GM23338 (cell line): ENCODE measurements at regions not wholly inside any gene's neighbourhood (a gene's known extent, or its start where the extent isn't known, plus 50 kb on each side); places are given as distances from the start of the nearest gene placed in this dataset.

Source experiments
- ATAC-seq: fragments of 200-7000 bp; cut with Tn5 transposase; 3 replicates; pipeline ENCODE4 v1.9.1; 2020
- DNase-seq: peaks from one replicate; pipeline ENCODE4 v3.0.0-alpha.2; 2015; ENCODE audit warnings: low spot score
- H2AFZ ChIP-seq: fragments of 200-600 bp; sonication (generic); 2 replicates; pipeline ENCODE4 v1.8.0; 2016; ENCODE audit warnings: antibody characterized with exemption, mild to moderate bottlenecking, moderate library complexity
- H3F3A ChIP-seq: fragments of 200-600 bp; sonication (generic); replicated peaks from 2 replicates; pipeline ENCODE4 v1.8.0; 2017; ENCODE audit warnings: antibody characterized with exemption, mixed run types, low read depth
- H3K27ac ChIP-seq: fragments of 200-600 bp; sonication (generic); 2 replicates; pipeline ENCODE4 v1.6.1; 2016; ENCODE audit warnings: low read depth
- H3K27me3 ChIP-seq: fragments of 200-600 bp; sonication (generic); 2 replicates; pipeline ENCODE4 v1.8.0; 2016; ENCODE audit warnings: mild to moderate bottlenecking, mixed run types, moderate library complexity; ENCODE audit not compliant: insufficient read depth
- H3K36me3 ChIP-seq: fragments of 200-600 bp; sonication (generic); 2 replicates; pipeline ENCODE4 v1.8.0; 2016; ENCODE audit warnings: mild to moderate bottlenecking; ENCODE audit not compliant: insufficient read depth
- H3K4me1 ChIP-seq: fragments of 200-600 bp; sonication (generic); 2 replicates; pipeline ENCODE4 v1.8.0; 2016; ENCODE audit warnings: mild to moderate bottlenecking, moderate library complexity; ENCODE audit not compliant: insufficient read depth
- H3K4me2 ChIP-seq: fragments of 200-600 bp; sonication (generic); 2 replicates; pipeline ENCODE4 v1.7.1; 2017; ENCODE audit warnings: mixed run types
- H3K4me3 ChIP-seq: fragments of 200-600 bp; sonication (generic); 2 replicates; pipeline ENCODE4 v1.6.1; 2016; ENCODE audit warnings: mixed run types
- H3K79me2 ChIP-seq: fragments of 200-600 bp; sonication (generic); replicated peaks from 2 replicates; pipeline ENCODE4 v1.8.0; 2017; ENCODE audit warnings: mild to moderate bottlenecking; ENCODE audit not compliant: insufficient read depth
- H3K9me2 ChIP-seq: fragments of 200-600 bp; sonication (generic); 2 replicates; pipeline ENCODE4 v1.8.0; 2017; ENCODE audit not compliant: insufficient read depth
- H4K20me1 ChIP-seq: fragments of 200-600 bp; sonication (generic); replicated peaks from 2 replicates; pipeline ENCODE4 v1.8.0; 2017; ENCODE audit warnings: mild to moderate bottlenecking; ENCODE audit not compliant: insufficient read depth
- H3K27ac Mint-ChIP-seq: 2 replicates; pipeline ENCODE4 v1.8.0; 2020; ENCODE audit warnings: inconsistent platforms, mild to moderate bottlenecking, moderate library complexity, mixed read lengths
- H3K27me3 Mint-ChIP-seq: 3 replicates; pipeline ENCODE4 v1.8.0; 2022; ENCODE audit warnings: low read depth, mild to moderate bottlenecking, moderate library complexity, mixed read lengths, inconsistent platforms; ENCODE audit not compliant: insufficient read depth, poor library complexity
- H3K36me3 Mint-ChIP-seq: 3 replicates; pipeline ENCODE4 v1.8.0; 2021; ENCODE audit warnings: low read depth, mild to moderate bottlenecking, inconsistent platforms, moderate library complexity, mixed read lengths
- H3K4me1 Mint-ChIP-seq: 3 replicates; pipeline ENCODE4 v1.8.0; 2020; ENCODE audit warnings: mild to moderate bottlenecking, inconsistent platforms, mixed read lengths
- H3K4me3 Mint-ChIP-seq: 3 replicates; pipeline ENCODE4 v1.8.0; 2021; ENCODE audit warnings: moderate library complexity, mild to moderate bottlenecking, inconsistent platforms, mixed read lengths
- H3K9me3 Mint-ChIP-seq: 3 replicates; pipeline ENCODE4 v1.8.0; 2020; ENCODE audit warnings: moderate library complexity, mild to moderate bottlenecking, inconsistent platforms, mixed read lengths
- CREB1 ChIP-seq: fragments of 250-450 bp; sonication (Bioruptor Pico); IDR thresholded peaks from 2 replicates; pipeline ENCODE4 v1.5.0; 2020; ENCODE audit warnings: low read depth, mild to moderate bottlenecking, moderate library complexity
- EZH2 ChIP-seq: fragments of 200-600 bp; sonication (generic); IDR thresholded peaks from one replicate; pipeline ENCODE4 v1.8.0; 2017; ENCODE audit warnings: antibody characterized with exemption, mild to moderate bottlenecking, low read depth; ENCODE audit not compliant: unreplicated experiment
- EZH2phosphoT487 ChIP-seq: fragments of 200-600 bp; sonication (generic); IDR thresholded peaks from one replicate; pipeline ENCODE4 v1.8.1; 2018; ENCODE audit warnings: antibody characterized with exemption; ENCODE audit not compliant: unreplicated experiment
- JUNB ChIP-seq: IDR thresholded peaks from one replicate; pipeline ENCODE4 v1.6.1; 2016; ENCODE audit warnings: antibody characterized with exemption; ENCODE audit not compliant: unreplicated experiment
- NANOG ChIP-seq: IDR thresholded peaks from 2 replicates; pipeline ENCODE4 v1.6.1; 2016; ENCODE audit warnings: antibody characterized with exemption, borderline replicate concordance
- ZNF114 ChIP-seq: fragments of 250-450 bp; sonication (Bioruptor Pico); IDR thresholded peaks from 2 replicates; pipeline ENCODE4 v1.5.0; 2020; ENCODE audit warnings: mild to moderate bottlenecking, moderate library complexity
- ZNF331 ChIP-seq: fragments of 250-450 bp; sonication (Bioruptor Pico); IDR thresholded peaks from 2 replicates; pipeline ENCODE4 v1.5.0; 2020; ENCODE audit warnings: low read depth, mild to moderate bottlenecking, moderate library complexity
- ZNF462 ChIP-seq: fragments of 250-450 bp; sonication (Bioruptor Pico); IDR thresholded peaks from 2 replicates; pipeline ENCODE4 v1.5.0; 2020; ENCODE audit warnings: mild to moderate bottlenecking, moderate library complexity

GRCh38 chr15:70206668-70207067 is 109.0 kb upstream of the TLE3 start:
- Histone ChIP-seq H3K4me3 (no peak overlapping the region), H4K20me1 (no peaks in the 10 kb centered on the region), H3F3A (no peaks in the 10 kb centered on the region), H3K27ac (no peak overlapping the region), H3K36me3 (no peaks in the 10 kb centered on the region), H3K9me2 (no peaks in the 10 kb centered on the region; the same call in 1 of the 2 replicates), H3K79me2 (no peaks in the 10 kb centered on the region), H3K27me3 (no peaks in the 10 kb centered on the region), H3K4me1 (no peaks in the 10 kb centered on the region), H2AFZ (no peak overlapping the region), H3K4me2 (no peak overlapping the region)
- no peak for ATAC-seq
- Mint-ChIP-seq H3K4me3 (no peak overlapping the region), H3K9me3 (no peaks in the 10 kb centered on the region; the same call in 2 of the 3 replicates), H3K27me3 (peaks cover 8% of the 10 kb centered on the region), H3K4me1 (peaks cover 10% of the 10 kb centered on the region), H3K36me3 (no peaks in the 10 kb centered on the region), H3K27ac (no peak overlapping the region)
- no peak for DNase-seq
- no peak for TF ChIP-seq EZH2
- TF ChIP-seq ZNF331 (CRISPR knock-in tag) = no peak

GRCh38 chr15:70204652-70205051 is 106.9 kb upstream of the TLE3 start:
- no peak for ATAC-seq

More at GRCh38 chr15:70204652-70205051, 106.9 kb upstream of the TLE3 start:
- no peaks in the 10 kb centered on the region for H4K20me1 ChIP-seq
- Mint-ChIP-seq H3K27me3 (peaks cover 12% of the 10 kb centered on the region), H3K36me3 (no peaks in the 10 kb centered on the region), H3K4me1 (peaks cover 12% of the 10 kb centered on the region), H3K4me3 (no peak overlapping the region), H3K27ac (no peak overlapping the region), H3K9me3 (no peaks in the 10 kb centered on the region)
- no peaks in the 10 kb centered on the region for H3K79me2 ChIP-seq
- H3K27ac ChIP-seq = no peak overlapping the region
- TF ChIP-seq EZH2phosphoT487 = no peak
- TF ChIP-seq CREB1 (CRISPR knock-in tag) = no peak
- no peak for TF ChIP-seq ZNF462 (CRISPR knock-in tag)
- no peak for TF ChIP-seq NANOG
- no peak for TF ChIP-seq ZNF114
- TF ChIP-seq JUNB = no peak
- H3K4me3 ChIP-seq = no peak overlapping the region
- no peak for DNase-seq
- H3K27me3 ChIP-seq = no peaks in the 10 kb centered on the region
- no peaks in the 10 kb centered on the region for H3K36me3 ChIP-seq
- no peaks in the 10 kb centered on the region; the same call in 1 of the 2 replicates for H3K9me2 ChIP-seq
- no peaks in the 10 kb centered on the region for H3F3A ChIP-seq
- no peaks in the 10 kb centered on the region for H3K4me1 ChIP-seq
- H2AFZ ChIP-seq = no peak overlapping the region
- no peak overlapping the region for H3K4me2 ChIP-seq
